Putamen (tissue), 1 donor: ENCODE measurements at regions not wholly inside any gene's neighbourhood (a gene's known extent, or its start where the extent isn't known, plus 50 kb on each side); places are given as distances from the start of the nearest gene placed in this dataset.

Experiments used
- DNase-seq: peaks from one replicate; pipeline ENCODE4 v3.0.0-alpha.2; 2016; ENCODE audit warnings: low spot score

DNA sequence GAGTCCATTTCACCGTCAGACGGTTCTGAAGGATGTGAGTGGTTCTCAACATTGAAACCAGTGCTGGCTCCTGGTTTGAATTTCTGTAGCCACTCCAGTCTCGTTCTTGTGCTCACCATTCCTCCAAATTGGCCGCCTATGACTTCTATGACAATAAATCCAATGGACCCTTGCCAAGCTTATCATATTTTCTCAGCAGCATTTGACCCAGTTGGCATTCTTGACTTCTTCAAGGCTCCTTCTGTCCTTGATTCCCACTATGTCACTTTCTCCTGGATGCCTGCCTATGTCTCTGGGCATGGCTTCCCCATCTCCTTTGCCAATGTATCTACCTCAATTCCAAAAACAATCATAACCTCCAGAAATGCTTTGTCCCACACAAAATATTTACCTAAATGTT, 756.0 kb upstream of the NRSN1 start:
- DNase-seq, result no peak

DNA sequence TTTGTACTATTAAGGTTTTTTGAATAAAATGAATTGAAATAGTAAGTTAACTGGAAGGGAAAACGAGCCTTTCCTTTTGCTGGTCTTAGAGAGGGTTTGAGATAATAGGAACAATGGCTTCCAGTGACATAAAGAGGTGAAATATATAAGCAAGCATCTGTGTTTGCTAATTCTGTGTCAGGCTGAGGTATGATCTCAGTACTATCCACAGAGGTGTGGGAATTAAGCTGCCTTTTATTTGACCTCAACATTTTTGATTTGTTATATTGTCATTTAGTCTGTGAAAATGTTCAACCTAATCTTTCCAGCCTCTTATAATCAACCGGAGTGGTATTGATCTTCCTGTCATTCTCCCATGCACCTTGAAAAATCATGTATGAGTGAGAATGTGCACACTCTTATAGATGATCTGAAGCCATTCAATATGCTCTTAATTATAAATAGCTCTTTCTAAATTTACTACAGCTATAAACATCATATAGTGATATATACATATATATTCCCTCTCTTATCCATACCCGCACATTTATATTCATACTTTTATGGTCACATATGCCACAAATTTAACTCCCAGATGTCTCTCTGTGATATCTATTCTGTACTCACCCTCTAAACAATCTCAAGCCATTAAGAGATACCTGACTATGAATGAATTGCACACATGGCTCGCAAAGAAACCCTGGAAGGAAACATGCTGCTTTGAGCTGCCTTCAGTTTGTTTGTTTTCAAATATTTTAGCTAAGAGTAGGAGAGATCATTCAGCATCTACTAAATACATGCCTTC, 754.7 kb upstream of the NRSN1 start:
- DNase-seq, result no peak

DNA sequence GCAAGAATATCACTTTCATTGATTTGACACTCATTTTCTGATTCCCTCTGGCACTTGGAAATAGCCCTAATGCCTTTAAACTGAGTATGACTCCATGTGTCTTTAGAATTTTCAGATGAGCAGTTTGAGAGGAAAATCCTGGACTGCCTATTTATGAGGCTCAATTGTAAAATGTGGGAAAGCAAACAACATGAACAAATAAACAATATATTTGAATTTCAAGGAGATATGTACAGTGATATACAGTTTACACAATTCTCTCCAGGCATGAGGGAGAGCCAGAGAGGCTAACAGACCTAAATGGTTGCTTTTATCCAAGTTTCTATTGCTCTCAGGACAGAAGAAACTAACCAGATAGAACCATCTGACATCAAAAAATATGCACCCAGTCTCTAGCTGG, 748.2 kb upstream of the NRSN1 start:
- no peak for DNase-seq

DNA sequence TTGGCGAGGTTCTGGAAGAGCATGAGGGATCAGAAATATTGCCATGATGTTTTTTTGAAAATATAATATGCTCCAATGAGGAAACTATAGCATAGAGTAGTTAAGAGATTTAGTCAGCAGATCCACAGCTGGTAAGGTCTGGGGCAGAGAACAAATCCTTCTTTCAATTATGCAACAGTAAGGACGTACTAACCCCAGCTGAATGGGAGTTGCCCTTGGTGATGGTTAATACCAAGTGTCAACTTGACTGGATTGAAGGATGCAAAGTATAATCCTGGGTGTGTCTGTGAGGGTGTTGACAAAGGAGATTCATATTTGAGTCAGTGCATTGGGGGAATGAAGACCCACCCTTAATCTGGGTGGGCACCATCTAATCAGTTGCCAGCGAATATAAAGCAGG, 745.5 kb upstream of the NRSN1 start:
- no peak for DNase-seq

- no peak for DNase-seq
These were observed 737.8 kb upstream of the NRSN1 start for GRCh38 chr6:23388086-23388783.

GRCh38 chr6:23389386-23389785, 736.6 kb upstream of the NRSN1 start:
- no peak for DNase-seq

GRCh38 chr6:23390221-23390620, 735.8 kb upstream of the NRSN1 start:
- DNase-seq, result no peak

DNA sequence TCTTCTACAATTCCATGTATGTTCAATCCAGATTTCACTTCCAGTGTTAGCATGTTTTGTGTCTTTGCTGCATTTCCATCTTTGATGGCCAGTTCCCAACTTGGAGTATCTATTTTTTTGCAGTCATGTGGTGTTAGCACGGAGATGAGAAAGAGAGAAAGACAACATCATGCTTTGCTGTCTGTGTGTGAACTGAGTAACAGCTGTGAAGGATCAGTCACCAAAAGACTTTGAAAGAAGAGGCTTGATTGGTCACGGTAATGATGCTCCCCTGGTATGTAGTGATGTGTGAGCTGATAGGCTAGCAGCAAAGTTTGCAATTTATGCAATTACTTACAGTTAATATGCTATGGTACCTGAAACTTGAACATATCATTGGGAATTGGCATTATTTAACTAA, 731.3 kb upstream of the NRSN1 start:
- no peak for DNase-seq

DNA sequence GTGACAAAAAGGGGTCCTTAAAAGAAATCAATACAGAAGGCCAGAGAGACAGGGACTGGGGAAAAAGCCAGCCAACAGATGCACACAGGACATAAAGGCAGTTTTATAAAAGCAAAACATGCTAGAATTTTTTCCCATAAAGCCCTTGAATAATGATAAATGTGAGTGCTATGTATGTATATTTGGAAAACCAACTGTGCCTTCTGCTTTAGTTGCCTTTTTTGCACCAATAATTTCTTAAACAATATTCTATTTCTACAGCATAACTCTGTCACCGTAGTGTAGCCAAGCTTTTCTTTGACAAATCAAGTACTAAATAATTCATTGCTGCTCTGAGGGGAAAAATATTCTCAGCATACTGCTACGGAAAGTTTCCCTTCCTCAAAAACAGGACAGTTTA, 730.6 kb upstream of the NRSN1 start:
- DNase-seq, result no peak

DNA sequence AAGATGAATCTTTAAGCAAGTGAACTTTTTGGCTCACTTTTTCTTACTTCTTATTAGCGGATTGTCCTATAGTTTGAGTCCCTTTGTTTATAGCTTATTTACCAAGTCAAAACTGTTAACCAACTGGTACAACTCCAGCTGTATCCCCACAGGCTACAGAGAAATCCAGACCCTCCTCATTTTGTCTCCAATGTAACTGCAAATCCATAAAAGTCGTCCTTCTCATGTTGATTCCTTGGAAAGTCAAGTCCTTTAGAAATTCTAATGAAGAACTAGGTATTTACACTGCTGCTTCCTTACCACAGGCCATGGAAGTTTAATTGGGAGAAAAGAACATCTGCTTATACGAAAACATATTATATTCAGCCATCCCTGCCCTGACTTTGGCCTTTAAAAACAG, 729.1 kb upstream of the NRSN1 start:
- DNase-seq, result no peak

DNA sequence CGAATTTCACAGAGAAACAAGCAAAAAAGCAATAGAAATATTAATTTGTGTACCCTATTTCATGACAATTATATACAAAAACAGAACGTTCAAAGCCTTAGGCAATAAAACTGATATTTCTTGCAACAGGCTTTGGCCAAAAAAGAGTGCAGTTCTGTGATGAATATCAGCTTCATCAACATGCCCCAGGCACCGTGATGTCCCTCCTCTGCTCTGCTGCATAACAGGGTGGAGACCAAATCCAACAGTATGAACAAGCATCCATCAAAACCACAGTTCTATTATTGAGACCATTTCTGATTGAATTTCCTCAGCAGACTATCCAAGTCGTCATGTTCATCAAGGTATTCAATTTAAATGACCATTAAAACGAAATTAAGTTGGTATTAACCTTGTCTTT, 722.6 kb upstream of the NRSN1 start:
- DNase-seq, result no peak

- DNase-seq, result no peak
These were observed 716.5 kb upstream of the NRSN1 start for GRCh38 chr6:23409531-23409930.

GRCh38 chr6:23410439-23410838, 715.6 kb upstream of the NRSN1 start:
- DNase-seq, result no peak

DNA sequence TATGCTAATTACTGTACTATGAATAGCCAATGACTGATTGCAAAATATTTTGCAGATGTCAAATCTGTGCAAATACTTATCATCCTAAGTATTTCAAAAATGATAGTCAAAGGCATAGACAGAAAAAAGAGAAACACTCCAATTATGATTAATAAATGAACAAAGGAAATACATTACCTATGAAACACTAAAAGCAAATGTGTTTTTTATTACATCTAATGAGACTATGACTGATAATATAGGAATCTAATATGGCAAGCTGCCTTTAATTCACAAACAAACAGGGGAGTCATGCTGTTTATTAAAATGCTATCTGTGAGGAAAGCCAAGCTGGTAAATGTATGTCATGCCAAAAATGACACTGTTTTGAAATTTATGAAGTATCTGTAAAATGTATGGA, 713.2 kb upstream of the NRSN1 start:
- no peak for DNase-seq

DNA sequence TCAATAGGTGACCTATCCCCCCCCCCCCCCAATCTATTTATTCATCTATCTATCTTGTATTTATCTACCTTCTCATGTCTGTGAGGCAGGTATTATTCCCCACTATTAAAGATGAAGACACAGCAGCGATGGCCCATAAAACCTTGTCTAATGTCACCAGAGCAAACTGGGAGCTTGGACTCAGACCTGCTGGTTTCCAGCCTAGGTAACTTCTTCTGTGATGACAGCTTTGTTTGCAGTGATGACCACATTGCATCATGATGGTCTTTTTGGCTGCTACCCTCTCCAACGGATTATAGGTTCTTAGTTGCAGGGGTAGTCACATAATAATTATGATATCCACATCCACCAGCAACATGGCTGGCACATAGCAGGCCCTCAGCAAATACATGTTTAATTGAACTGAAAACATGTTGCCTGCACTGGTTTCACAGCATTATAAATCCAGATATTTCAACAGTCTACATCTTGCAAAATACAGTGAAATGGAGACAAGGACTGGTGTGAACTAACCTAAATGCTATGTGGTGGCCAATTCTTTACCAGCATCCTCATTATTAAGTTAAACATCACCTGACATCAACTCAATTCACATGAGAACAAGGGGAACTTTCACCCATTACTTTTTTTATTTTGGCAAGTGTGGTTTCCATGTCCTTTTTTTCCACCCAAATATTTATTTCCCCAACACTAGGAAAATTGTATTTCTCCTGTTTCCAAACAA, 712.5 kb upstream of the NRSN1 start:
- no peak for DNase-seq

- DNase-seq, result peak; percentile 19
These were observed 712.0 kb upstream of the NRSN1 start for GRCh38 chr6:23414051-23414445.

- DNase-seq, result no peak
These were observed 711.1 kb upstream of the NRSN1 start for GRCh38 chr6:23414922-23415321.

- no peak for DNase-seq
These were observed 710.1 kb upstream of the NRSN1 start for GRCh38 chr6:23415819-23416427.

DNA sequence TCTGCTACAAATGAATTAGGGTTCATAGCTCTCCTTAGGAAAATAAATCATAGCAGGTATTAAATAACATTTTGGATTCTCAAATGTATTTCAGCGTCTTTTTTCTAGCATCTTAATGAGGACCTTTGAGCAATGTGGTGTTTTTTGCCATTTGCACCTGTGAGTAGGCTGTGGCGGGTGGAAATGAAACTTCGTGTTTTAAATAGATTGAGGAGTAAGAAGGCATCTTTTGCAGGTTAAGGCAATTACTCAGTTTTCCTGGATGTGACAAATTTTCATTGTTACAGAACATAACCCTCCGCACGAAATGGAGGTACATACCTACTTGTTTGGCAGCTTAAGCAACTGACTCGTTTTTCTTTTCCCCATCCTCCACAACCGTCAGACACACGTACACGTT, 708.9 kb upstream of the NRSN1 start:
- DNase-seq, result peak; percentile 26

- DNase-seq, result no peak
These were observed 707.9 kb upstream of the NRSN1 start for GRCh38 chr6:23418095-23418494.

DNA sequence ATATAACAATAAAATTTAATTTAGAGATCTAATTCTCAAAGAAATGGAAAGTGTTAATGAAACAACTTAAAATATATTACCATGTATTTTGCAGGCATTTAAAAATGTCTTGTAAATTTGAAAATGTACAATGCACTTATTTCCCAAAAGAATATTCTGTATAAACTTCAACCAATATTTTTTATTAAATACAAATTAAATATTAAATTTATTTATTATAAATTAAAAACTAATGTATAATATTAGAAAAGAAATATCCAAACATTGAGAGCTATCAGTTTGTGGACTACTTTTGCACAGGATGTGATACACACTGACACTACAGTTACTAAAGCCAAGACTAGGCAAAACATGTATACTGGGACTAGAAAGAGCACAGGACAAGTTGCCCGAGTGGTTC, 707.0 kb upstream of the NRSN1 start:
- no peak for DNase-seq

- no peak for DNase-seq
These were observed 705.2 kb upstream of the NRSN1 start for GRCh38 chr6:23420659-23421350.
